ENCODE measurements at regions not wholly inside any gene's neighbourhood (a gene's known extent, or its start where the extent isn't known, plus 50 kb on each side); places are given as distances from the start of the nearest gene placed in this dataset.

DNA sequence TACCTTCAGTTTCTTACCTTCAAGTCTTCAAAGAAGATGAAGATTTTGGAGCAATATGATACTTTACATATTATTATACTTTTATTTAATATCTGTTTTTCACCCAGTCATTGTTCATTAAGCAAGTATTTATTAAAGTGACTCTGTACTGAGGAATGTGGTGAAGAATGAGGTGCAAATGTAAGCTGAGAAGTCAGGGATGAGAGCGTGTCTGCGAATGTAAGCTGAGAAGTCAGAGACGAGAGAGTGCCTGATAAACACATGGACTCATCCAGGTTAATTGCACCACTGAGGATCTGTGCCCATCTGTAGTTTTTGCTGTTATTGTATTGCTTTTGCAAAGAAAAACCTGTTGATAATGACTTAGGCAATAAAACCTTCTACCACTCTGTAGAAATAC is 211.9 kb upstream of the FAR2 start:
- Histone ChIP-seq H3K4me3 (ENCODE audit: low read depth in 1 of 5, low read length in 5 of 5) (no peak overlapping the region), H3K27ac (ENCODE audit: low read depth, low read length) (no peak overlapping the region), H3K4me1 (ENCODE audit: control insufficient read depth in 5 of 5, insufficient read depth in 5 of 5, low read length in 5 of 5) (peaks cover 0 to 16% (median 2%) of the 10 kb centered on the region in 5 donors), H3K9ac (ENCODE audit: low read length in 5 of 5) (no peak overlapping the region), H3K27me3 (ENCODE audit: control insufficient read depth in 5 of 5, insufficient read depth in 4 of 5, low read length in 5 of 5) (no peaks in the 10 kb centered on the region), H3K9me3 (ENCODE audit: control insufficient read depth in 5 of 5, low read length in 5 of 5) (no peaks in the 10 kb centered on the region), H3K36me3 (ENCODE audit: control insufficient read depth in 5 of 5, insufficient read depth in 5 of 5, low read length in 5 of 5) (no peaks in the 10 kb centered on the region)

- Histone ChIP-seq H3K4me3 (ENCODE audit: low read depth in 1 of 5, low read length in 5 of 5) (no peak overlapping the region), H3K4me1 (ENCODE audit: control insufficient read depth in 5 of 5, insufficient read depth in 5 of 5, low read length in 5 of 5) (peaks cover 0 to 19% (median 2%) of the 10 kb centered on the region in 5 donors), H3K9me3 (ENCODE audit: control insufficient read depth in 5 of 5, low read length in 5 of 5) (no peaks in the 10 kb centered on the region), H3K9ac (ENCODE audit: low read length in 5 of 5) (no peak overlapping the region), H3K36me3 (ENCODE audit: control insufficient read depth in 5 of 5, insufficient read depth in 5 of 5, low read length in 5 of 5) (no peaks in the 10 kb centered on the region), H3K27ac (ENCODE audit: low read depth, low read length) (no peak overlapping the region), H3K27me3 (ENCODE audit: control insufficient read depth in 5 of 5, insufficient read depth in 4 of 5, low read length in 5 of 5) (no peaks in the 10 kb centered on the region)
These were observed 211.0 kb upstream of the FAR2 start for GRCh38 chr12:28938056-28938455.

GRCh38 chr12:28938581-28939235 is 210.4 kb upstream of the FAR2 start:
- Histone ChIP-seq H3K4me3 (ENCODE audit: low read depth in 1 of 5, low read length in 5 of 5) (no peak overlapping the region), H3K9me3 (ENCODE audit: control insufficient read depth in 5 of 5, low read length in 5 of 5) (no peaks in the 10 kb centered on the region), H3K36me3 (ENCODE audit: control insufficient read depth in 5 of 5, insufficient read depth in 5 of 5, low read length in 5 of 5) (no peaks in the 10 kb centered on the region), H3K4me1 (ENCODE audit: control insufficient read depth in 5 of 5, insufficient read depth in 5 of 5, low read length in 5 of 5) (peaks cover 0 to 19% (median 2%) of the 10 kb centered on the region in 5 donors), H3K27ac (ENCODE audit: low read depth, low read length) (no peak overlapping the region), H3K27me3 (ENCODE audit: control insufficient read depth in 5 of 5, insufficient read depth in 4 of 5, low read length in 5 of 5) (no peaks in the 10 kb centered on the region), H3K9ac (ENCODE audit: low read length in 5 of 5) (no peak overlapping the region)

GRCh38 chr12:28939427-28939826 is 209.7 kb upstream of the FAR2 start:
- no peak overlapping the region for H3K9ac ChIP-seq (ENCODE audit: low read length in 5 of 5)
- H3K9me3 ChIP-seq (ENCODE audit: control insufficient read depth in 5 of 5, low read length in 5 of 5) = no peaks in the 10 kb centered on the region
- no peak overlapping the region for H3K4me3 ChIP-seq (ENCODE audit: low read depth in 1 of 5, low read length in 5 of 5)
- no peak overlapping the region for H3K27ac ChIP-seq (ENCODE audit: low read depth, low read length)
- H3K4me1 ChIP-seq (ENCODE audit: control insufficient read depth in 5 of 5, insufficient read depth in 5 of 5, low read length in 5 of 5) = peaks cover 0 to 19% (median 2%) of the 10 kb centered on the region in 5 donors
- no peaks in the 10 kb centered on the region for H3K27me3 ChIP-seq (ENCODE audit: control insufficient read depth in 5 of 5, insufficient read depth in 4 of 5, low read length in 5 of 5)
- H3K36me3 ChIP-seq (ENCODE audit: control insufficient read depth in 5 of 5, insufficient read depth in 5 of 5, low read length in 5 of 5) = no peaks in the 10 kb centered on the region

DNA sequence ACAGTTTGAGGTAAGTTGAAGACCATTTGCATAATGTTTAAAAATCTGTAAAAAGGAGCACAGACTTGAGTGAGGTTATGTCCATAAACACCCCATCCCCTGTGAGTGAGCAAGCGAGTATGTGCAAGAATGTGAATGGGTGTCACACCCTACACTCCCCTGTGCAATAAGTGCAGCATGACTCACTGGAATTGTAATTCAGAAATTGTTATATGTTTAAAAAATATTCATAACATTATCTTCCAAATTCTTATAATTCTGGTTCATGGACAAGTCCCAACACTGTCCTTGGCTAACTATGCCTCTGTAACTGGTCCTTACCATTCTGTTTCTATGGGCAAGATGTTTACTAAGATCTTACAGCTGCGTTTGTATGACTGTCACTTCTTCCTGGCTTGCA is 207.8 kb upstream of the FAR2 start:
- H3K9ac ChIP-seq (ENCODE audit: low read length in 5 of 5) = no peak overlapping the region
- no peak overlapping the region for H3K4me3 ChIP-seq (ENCODE audit: low read depth in 1 of 5, low read length in 5 of 5)
- H3K4me1 ChIP-seq (ENCODE audit: control insufficient read depth in 5 of 5, insufficient read depth in 5 of 5, low read length in 5 of 5) = peaks cover 0 to 19% (median 2%) of the 10 kb centered on the region in 5 donors
- no peak overlapping the region for H3K27ac ChIP-seq (ENCODE audit: low read depth, low read length)
- H3K27me3 ChIP-seq (ENCODE audit: control insufficient read depth in 5 of 5, insufficient read depth in 4 of 5, low read length in 5 of 5) = no peaks in the 10 kb centered on the region
- H3K36me3 ChIP-seq (ENCODE audit: control insufficient read depth in 5 of 5, insufficient read depth in 5 of 5, low read length in 5 of 5) = no peaks in the 10 kb centered on the region
- no peaks in the 10 kb centered on the region for H3K9me3 ChIP-seq (ENCODE audit: control insufficient read depth in 5 of 5, low read length in 5 of 5)

GRCh38 chr12:28946361-28946760 is 202.7 kb upstream of the FAR2 start:
- Histone ChIP-seq H3K9ac (ENCODE audit: low read length in 5 of 5) (no peak overlapping the region), H3K36me3 (ENCODE audit: control insufficient read depth in 5 of 5, insufficient read depth in 5 of 5, low read length in 5 of 5) (no peaks in the 10 kb centered on the region), H3K27ac (ENCODE audit: low read depth, low read length) (no peak overlapping the region), H3K4me3 (ENCODE audit: low read depth in 1 of 5, low read length in 5 of 5) (no peak overlapping the region), H3K27me3 (ENCODE audit: control insufficient read depth in 5 of 5, insufficient read depth in 4 of 5, low read length in 5 of 5) (no peaks in the 10 kb centered on the region), H3K9me3 (ENCODE audit: control insufficient read depth in 5 of 5, low read length in 5 of 5) (no peaks in the 10 kb centered on the region), H3K4me1 (ENCODE audit: control insufficient read depth in 5 of 5, insufficient read depth in 5 of 5, low read length in 5 of 5) (peaks cover 0 to 11% (median 0%) of the 10 kb centered on the region in 5 donors)

GRCh38 chr12:28948685-28949084 is 200.4 kb upstream of the FAR2 start:
- H3K9ac ChIP-seq (ENCODE audit: low read length in 5 of 5) = no peak overlapping the region
- H3K9me3 ChIP-seq (ENCODE audit: control insufficient read depth in 5 of 5, low read length in 5 of 5) = no peaks in the 10 kb centered on the region
- H3K27ac ChIP-seq (ENCODE audit: low read depth, low read length) = no peak overlapping the region
- H3K36me3 ChIP-seq (ENCODE audit: control insufficient read depth in 5 of 5, insufficient read depth in 5 of 5, low read length in 5 of 5) = no peaks in the 10 kb centered on the region
- H3K4me3 ChIP-seq (ENCODE audit: low read depth in 1 of 5, low read length in 5 of 5) = no peak overlapping the region
- no peaks in the 10 kb centered on the region for H3K4me1 ChIP-seq (ENCODE audit: control insufficient read depth in 5 of 5, insufficient read depth in 5 of 5, low read length in 5 of 5)
- no peaks in the 10 kb centered on the region for H3K27me3 ChIP-seq (ENCODE audit: control insufficient read depth in 5 of 5, insufficient read depth in 4 of 5, low read length in 5 of 5)

DNA sequence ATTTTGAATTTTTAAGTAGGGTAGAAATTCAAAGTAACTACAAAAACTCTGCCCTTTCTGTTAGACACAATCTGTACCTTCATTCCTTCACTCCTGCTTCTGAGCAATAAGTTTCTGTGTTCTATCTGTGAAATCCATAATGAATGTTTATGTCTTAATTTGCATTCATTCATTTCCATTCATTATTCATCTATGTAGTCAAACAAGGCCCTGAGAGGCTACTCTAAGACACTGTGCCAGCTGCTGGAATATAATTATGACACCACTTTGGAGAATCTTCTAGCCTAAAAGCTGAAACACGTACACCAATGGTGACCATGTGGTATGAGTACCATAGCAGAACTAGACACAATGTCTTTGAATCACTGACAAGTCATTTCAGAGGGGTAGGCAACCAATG is 199.9 kb upstream of the FAR2 start:
- H3K9ac ChIP-seq (ENCODE audit: low read length in 5 of 5) = no peak overlapping the region
- H3K27me3 ChIP-seq (ENCODE audit: control insufficient read depth in 5 of 5, insufficient read depth in 4 of 5, low read length in 5 of 5) = no peaks in the 10 kb centered on the region
- H3K4me1 ChIP-seq (ENCODE audit: control insufficient read depth in 5 of 5, insufficient read depth in 5 of 5, low read length in 5 of 5) = no peaks in the 10 kb centered on the region
- no peaks in the 10 kb centered on the region for H3K36me3 ChIP-seq (ENCODE audit: control insufficient read depth in 5 of 5, insufficient read depth in 5 of 5, low read length in 5 of 5)
- H3K4me3 ChIP-seq (ENCODE audit: low read depth in 1 of 5, low read length in 5 of 5) = no peak overlapping the region
- H3K9me3 ChIP-seq (ENCODE audit: control insufficient read depth in 5 of 5, low read length in 5 of 5) = no peaks in the 10 kb centered on the region
- H3K27ac ChIP-seq (ENCODE audit: low read depth, low read length) = no peak overlapping the region

DNA sequence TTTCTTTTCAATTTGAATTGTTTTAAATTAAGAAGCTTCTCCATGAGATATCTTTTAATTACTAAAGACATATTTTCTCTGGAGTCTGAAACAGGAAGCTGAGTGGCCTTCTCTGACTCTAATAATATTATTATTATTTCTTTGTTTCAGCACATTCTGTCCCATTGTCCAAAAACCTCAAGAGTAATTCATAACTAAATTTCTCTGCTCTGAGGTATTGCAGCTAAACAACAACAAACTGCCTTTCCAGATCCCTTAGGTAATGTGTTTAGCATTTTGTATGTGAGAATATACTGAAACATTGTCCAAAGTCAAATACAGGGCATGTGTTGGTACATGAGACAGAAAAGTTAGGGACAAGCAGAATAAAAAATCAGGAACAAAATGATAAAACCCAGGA is 199.0 kb upstream of the FAR2 start:
- H3K4me3 ChIP-seq (ENCODE audit: low read depth in 1 of 5, low read length in 5 of 5) = no peak overlapping the region
- no peaks in the 10 kb centered on the region for H3K9me3 ChIP-seq (ENCODE audit: control insufficient read depth in 5 of 5, low read length in 5 of 5)

GRCh38 chr12:28951935-28952334 is 197.1 kb upstream of the FAR2 start:
- no peaks in the 10 kb centered on the region for H3K9me3 ChIP-seq (ENCODE audit: control insufficient read depth in 5 of 5, low read length in 5 of 5)
- H3K4me3 ChIP-seq (ENCODE audit: low read depth in 1 of 5, low read length in 5 of 5) = no peak overlapping the region
- peaks cover 0 to 12% (median 4%) of the 10 kb centered on the region in 5 donors for H3K4me1 ChIP-seq (ENCODE audit: control insufficient read depth in 5 of 5, insufficient read depth in 5 of 5, low read length in 5 of 5)
- H3K27ac ChIP-seq (ENCODE audit: low read depth, low read length) = no peak overlapping the region
- H3K9ac ChIP-seq (ENCODE audit: low read length in 5 of 5) = no peak overlapping the region
- no peaks in the 10 kb centered on the region for H3K36me3 ChIP-seq (ENCODE audit: control insufficient read depth in 5 of 5, insufficient read depth in 5 of 5, low read length in 5 of 5)
- no peaks in the 10 kb centered on the region for H3K27me3 ChIP-seq (ENCODE audit: control insufficient read depth in 5 of 5, insufficient read depth in 4 of 5, low read length in 5 of 5)

More for the DNA sequence above, 199.0 kb upstream of the FAR2 start:
- no peak overlapping the region for H3K9ac ChIP-seq (ENCODE audit: low read length in 5 of 5)
- H3K27me3 ChIP-seq (ENCODE audit: control insufficient read depth in 5 of 5, insufficient read depth in 4 of 5, low read length in 5 of 5) = no peaks in the 10 kb centered on the region
- H3K36me3 ChIP-seq (ENCODE audit: control insufficient read depth in 5 of 5, insufficient read depth in 5 of 5, low read length in 5 of 5) = no peaks in the 10 kb centered on the region
- H3K4me1 ChIP-seq (ENCODE audit: control insufficient read depth in 5 of 5, insufficient read depth in 5 of 5, low read length in 5 of 5) = peaks cover 0 to 4% (median 0%) of the 10 kb centered on the region in 5 donors
- no peak overlapping the region for H3K27ac ChIP-seq (ENCODE audit: low read depth, low read length)
